ENCODE measurements at regions not wholly inside any gene's neighbourhood (a gene's known extent, or its start where the extent isn't known, plus 50 kb on each side); places are given as distances from the start of the nearest gene placed in this dataset.
"Not testable (repeated sequence)": the region's sequence is repeated elsewhere in the genome, so short reads cannot be mapped to it uniquely, and the experiment has no call there.

GRCh38 chr5:88615767-88616166, 267.2 kb downstream of the MEF2C start:
- not testable (repeated sequence) for DNase-seq (ENCODE audit: low read depth)

- no peak for DNase-seq (ENCODE audit: low read depth)
Measured at GRCh38 chr5:88613051-88613450, 269.9 kb downstream of the MEF2C start.

- DNase-seq (ENCODE audit: low read depth), result no peak
Measured at GRCh38 chr5:88610586-88610985, 272.4 kb downstream of the MEF2C start.

GRCh38 chr5:88607492-88607891, 275.5 kb downstream of the MEF2C start:
- DNase-seq (ENCODE audit: low read depth), result no peak

- DNase-seq (ENCODE audit: low read depth), result no peak
Measured at GRCh38 chr5:88606626-88607025, 276.4 kb downstream of the MEF2C start.

- DNase-seq (ENCODE audit: low read depth), result no peak
Measured at GRCh38 chr5:88606173-88606572, 276.8 kb downstream of the MEF2C start.

GRCh38 chr5:88602584-88602983, 280.4 kb downstream of the MEF2C start:
- no peak for DNase-seq (ENCODE audit: low read depth)

GRCh38 chr5:88594441-88594840, 288.5 kb downstream of the MEF2C start:
- no peak for DNase-seq (ENCODE audit: low read depth)

GRCh38 chr5:88588609-88589008, 294.4 kb downstream of the MEF2C start:
- DNase-seq (ENCODE audit: low read depth), result no peak

- no peak for DNase-seq (ENCODE audit: low read depth)
Measured at GRCh38 chr5:88583471-88583870, 299.5 kb downstream of the MEF2C start.

GRCh38 chr5:88558366-88558765, 289.7 kb upstream of the TMEM161B start:
- no peak for DNase-seq (ENCODE audit: low read depth)

- no peak for DNase-seq (ENCODE audit: low read depth)
Measured at GRCh38 chr5:88557881-88558280, 289.2 kb upstream of the TMEM161B start.

GRCh38 chr5:88557131-88557530, 288.5 kb upstream of the TMEM161B start:
- no peak for DNase-seq (ENCODE audit: low read depth)

- DNase-seq (ENCODE audit: low read depth), result no peak
Measured at GRCh38 chr5:88556406-88556805, 287.8 kb upstream of the TMEM161B start.

GRCh38 chr5:88555674-88556073, 287.0 kb upstream of the TMEM161B start:
- DNase-seq (ENCODE audit: low read depth), result no peak

GRCh38 chr5:88553986-88554385, 285.3 kb upstream of the TMEM161B start:
- no peak for DNase-seq (ENCODE audit: low read depth)

- no peak for DNase-seq (ENCODE audit: low read depth)
Measured at GRCh38 chr5:88553136-88553875, 284.7 kb upstream of the TMEM161B start.

GRCh38 chr5:88552426-88552825, 283.8 kb upstream of the TMEM161B start:
- DNase-seq (ENCODE audit: low read depth), result no peak

- no peak for DNase-seq (ENCODE audit: low read depth)
Measured at GRCh38 chr5:88551724-88552345, 283.2 kb upstream of the TMEM161B start.

- no peak for DNase-seq (ENCODE audit: low read depth)
Measured at GRCh38 chr5:88550736-88551135, 282.1 kb upstream of the TMEM161B start.

GRCh38 chr5:88548136-88548805, 279.6 kb upstream of the TMEM161B start:
- DNase-seq (ENCODE audit: low read depth), result no peak

- no peak for DNase-seq (ENCODE audit: low read depth)
Measured at GRCh38 chr5:88545338-88545737, 276.7 kb upstream of the TMEM161B start.

GRCh38 chr5:88544671-88545070, 276.0 kb upstream of the TMEM161B start:
- DNase-seq (ENCODE audit: low read depth), result no peak

All from GM04504 (cell line).